Hepatocyte (in vitro differentiated cells): ENCODE measurements at regions not wholly inside any gene's neighbourhood (a gene's known extent, or its start where the extent isn't known, plus 50 kb on each side); places are given as distances from the start of the nearest gene placed in this dataset.

Experiments used
- DNase-seq: peaks from one replicate; pipeline ENCODE4 v3.0.0-alpha.2; 2016; ENCODE audit warnings: low spot score
- H2AFZ ChIP-seq: fragments of 200-600 bp; sonication (generic); 2 replicates; pipeline ENCODE4 v1.6.0; 2016; ENCODE audit warnings: antibody characterized with exemption, mild to moderate bottlenecking
- H3K27ac ChIP-seq: fragments of 200-600 bp; sonication (generic); 2 replicates; pipeline ENCODE4 v1.5.1; 2016; ENCODE audit warnings: mild to moderate bottlenecking
- H3K27me3 ChIP-seq: fragments of 200-600 bp; sonication (generic); 2 replicates; pipeline ENCODE4 v1.6.1; 2016
- H3K36me3 ChIP-seq: fragments of 200-600 bp; sonication (generic); replicated peaks from 2 replicates; pipeline ENCODE4 v1.5.1; 2016; ENCODE audit warnings: low read depth; ENCODE audit not compliant: insufficient read depth
- H3K4me1 ChIP-seq: fragments of 200-600 bp; sonication (generic); 2 replicates; pipeline ENCODE4 v1.5.1; 2016; ENCODE audit warnings: mild to moderate bottlenecking, moderate library complexity; ENCODE audit not compliant: insufficient read depth
- H3K4me2 ChIP-seq: fragments of 200-600 bp; sonication (generic); 2 replicates; pipeline ENCODE4 v1.6.0; 2016
- H3K4me3 ChIP-seq: fragments of 200-600 bp; sonication (generic); 2 replicates; pipeline ENCODE4 v1.5.1; 2016; ENCODE audit warnings: mild to moderate bottlenecking
- H3K79me2 ChIP-seq: fragments of 200-600 bp; sonication (generic); 2 replicates; pipeline ENCODE4 v1.6.0; 2017; ENCODE audit warnings: mild to moderate bottlenecking
- H3K9me2 ChIP-seq: fragments of 200-600 bp; sonication (generic); replicated peaks from 2 replicates; pipeline ENCODE4 v1.6.0; 2017; ENCODE audit warnings: mild to moderate bottlenecking; ENCODE audit not compliant: insufficient read depth
- H3K9me3 ChIP-seq: fragments of 200-600 bp; sonication (generic); 2 replicates; pipeline ENCODE4 v1.5.1; 2016; ENCODE audit warnings: low read depth, mild to moderate bottlenecking
- H4K20me1 ChIP-seq: fragments of 200-600 bp; sonication (generic); 2 replicates; pipeline ENCODE4 v1.6.0; 2016; ENCODE audit warnings: mild to moderate bottlenecking; ENCODE audit not compliant: insufficient read depth, poor library complexity, severe bottlenecking
- EZH2 ChIP-seq: fragments of 200-600 bp; sonication (generic); IDR thresholded peaks from 2 replicates; pipeline ENCODE4 v1.6.1; 2016; ENCODE audit warnings: antibody characterized with exemption, mild to moderate bottlenecking, borderline replicate concordance
- EZH2phosphoT487 ChIP-seq: fragments of 200-600 bp; sonication (generic); IDR thresholded peaks from one replicate; pipeline ENCODE4 v1.6.1; 2018; ENCODE audit warnings: antibody characterized with exemption, mild to moderate bottlenecking, low read depth, moderate library complexity; ENCODE audit not compliant: unreplicated experiment, severe bottlenecking
- WGBS: methylation state at CpG from one replicate; pipeline ENCODE4 v1.1.6; 2016; ENCODE audit warnings: low lambda C conversion rate; ENCODE audit errors: missing lambda C conversion rate; 5-methylcytosine and 5-hydroxymethylcytosine counted together
- TF ChIP-seq, protein P1 (sequence below): fragments of 200-600 bp; sonication (generic); IDR thresholded peaks from 2 replicates; pipeline ENCODE4 v1.5.1; 2016; ENCODE audit warnings: antibody characterized with exemption, mild to moderate bottlenecking; ENCODE audit not compliant: poor library complexity

DNA sequence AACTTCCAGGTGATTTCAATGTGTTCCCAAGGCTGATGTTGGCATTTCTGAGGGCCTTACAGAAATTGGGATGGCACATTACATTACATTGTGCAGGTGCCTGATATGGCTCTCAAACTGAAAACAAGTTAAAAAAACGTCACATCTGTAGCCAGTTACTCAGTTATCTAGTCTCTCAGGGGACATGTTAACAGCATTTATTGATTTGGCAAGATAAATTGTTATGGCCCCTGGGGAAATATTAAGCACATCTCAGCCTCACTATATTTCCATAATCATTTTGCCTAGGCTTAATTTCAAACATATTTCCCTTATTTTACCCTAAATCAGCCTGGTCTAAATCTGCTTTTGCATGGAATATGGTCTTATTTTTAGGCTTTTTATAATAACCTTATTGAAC, 290.0 kb downstream of the IL15 start:
- Histone ChIP-seq H3K9me2 (no peaks in the 10 kb centered on the region), H3K4me2 (no peak overlapping the region), H3K79me2 (no peaks in the 10 kb centered on the region), H3K9me3 (no peaks in the 10 kb centered on the region), H4K20me1 (no peaks in the 10 kb centered on the region), H3K4me3 (no peak overlapping the region), H3K27ac (no peak overlapping the region), H2AFZ (no peak overlapping the region), H3K27me3 (no peaks in the 10 kb centered on the region), H3K4me1 (no peaks in the 10 kb centered on the region), H3K36me3 (no peaks in the 10 kb centered on the region)
- WGBS = 0% methylated on average over 1 of the region's 1 CpG
- no peak for TF ChIP-seq EZH2
- no peak for TF ChIP-seq EZH2phosphoT487
- TF ChIP-seq, protein P1, sequence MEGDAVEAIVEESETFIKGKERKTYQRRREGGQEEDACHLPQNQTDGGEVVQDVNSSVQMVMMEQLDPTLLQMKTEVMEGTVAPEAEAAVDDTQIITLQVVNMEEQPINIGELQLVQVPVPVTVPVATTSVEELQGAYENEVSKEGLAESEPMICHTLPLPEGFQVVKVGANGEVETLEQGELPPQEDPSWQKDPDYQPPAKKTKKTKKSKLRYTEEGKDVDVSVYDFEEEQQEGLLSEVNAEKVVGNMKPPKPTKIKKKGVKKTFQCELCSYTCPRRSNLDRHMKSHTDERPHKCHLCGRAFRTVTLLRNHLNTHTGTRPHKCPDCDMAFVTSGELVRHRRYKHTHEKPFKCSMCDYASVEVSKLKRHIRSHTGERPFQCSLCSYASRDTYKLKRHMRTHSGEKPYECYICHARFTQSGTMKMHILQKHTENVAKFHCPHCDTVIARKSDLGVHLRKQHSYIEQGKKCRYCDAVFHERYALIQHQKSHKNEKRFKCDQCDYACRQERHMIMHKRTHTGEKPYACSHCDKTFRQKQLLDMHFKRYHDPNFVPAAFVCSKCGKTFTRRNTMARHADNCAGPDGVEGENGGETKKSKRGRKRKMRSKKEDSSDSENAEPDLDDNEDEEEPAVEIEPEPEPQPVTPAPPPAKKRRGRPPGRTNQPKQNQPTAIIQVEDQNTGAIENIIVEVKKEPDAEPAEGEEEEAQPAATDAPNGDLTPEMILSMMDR = no peak
- DNase-seq = no peak

GRCh38 chr4:141932490-141932889, 296.1 kb downstream of the IL15 start:
- Histone ChIP-seq H3K27me3 (no peaks in the 10 kb centered on the region), H3K36me3 (no peaks in the 10 kb centered on the region), H3K4me2 (no peak overlapping the region), H2AFZ (no peak overlapping the region), H3K9me2 (no peaks in the 10 kb centered on the region), H3K79me2 (no peaks in the 10 kb centered on the region), H3K4me1 (no peaks in the 10 kb centered on the region), H3K27ac (no peak overlapping the region), H3K4me3 (no peak overlapping the region), H3K9me3 (no peaks in the 10 kb centered on the region), H4K20me1 (no peaks in the 10 kb centered on the region)
- TF ChIP-seq EZH2phosphoT487 (no peak), EZH2 (no peak)
- TF ChIP-seq, protein P1 = no peak
- DNase-seq = no peak

DNA sequence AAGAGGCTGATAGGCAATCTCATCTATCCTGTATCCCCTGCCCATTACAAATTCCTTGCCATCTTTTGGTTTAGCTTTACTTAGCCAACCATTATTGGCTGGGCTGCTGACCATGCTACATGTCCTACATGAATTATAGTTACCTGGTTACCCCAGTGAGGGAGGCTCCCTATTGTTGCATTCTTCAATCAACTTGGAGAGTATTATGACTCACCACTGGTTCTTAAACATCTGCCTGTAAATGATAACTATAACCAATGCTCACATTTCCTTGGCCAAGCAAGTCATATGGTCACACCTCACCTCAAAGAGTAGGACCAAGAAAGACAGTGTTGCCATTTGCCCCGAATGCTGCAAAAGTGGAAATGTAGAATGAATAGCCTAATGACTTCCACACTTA, 297.6 kb downstream of the IL15 start:
- Histone ChIP-seq H3K9me3 (no peaks in the 10 kb centered on the region), H2AFZ (no peak overlapping the region), H3K36me3 (no peaks in the 10 kb centered on the region), H3K4me3 (no peak overlapping the region), H3K4me1 (no peaks in the 10 kb centered on the region), H3K27me3 (no peaks in the 10 kb centered on the region), H3K4me2 (no peak overlapping the region), H3K79me2 (no peaks in the 10 kb centered on the region), H3K9me2 (no peaks in the 10 kb centered on the region), H4K20me1 (no peaks in the 10 kb centered on the region), H3K27ac (no peak overlapping the region)
- no peak for DNase-seq
- TF ChIP-seq, protein P1 = no peak
- no peak for TF ChIP-seq EZH2phosphoT487
- 90% methylated on average over 1 of the region's 1 CpG for WGBS

- H3K79me2 ChIP-seq = no peaks in the 10 kb centered on the region
- H3K4me2 ChIP-seq = no peak overlapping the region
- no peaks in the 10 kb centered on the region for H3K4me1 ChIP-seq
- no peak overlapping the region for H3K27ac ChIP-seq
- no peaks in the 10 kb centered on the region for H3K9me2 ChIP-seq
- no peak for TF ChIP-seq EZH2phosphoT487
- TF ChIP-seq EZH2 = no peak
- TF ChIP-seq, protein P1 = no peak
- H4K20me1 ChIP-seq = no peaks in the 10 kb centered on the region
- H3K27me3 ChIP-seq = no peaks in the 10 kb centered on the region
- no peak overlapping the region for H3K4me3 ChIP-seq
- WGBS = 80% methylated on average over 2 of the region's 2 CpGs
- H2AFZ ChIP-seq = no peak overlapping the region
- H3K36me3 ChIP-seq = no peaks in the 10 kb centered on the region
- no peak for DNase-seq
- no peaks in the 10 kb centered on the region for H3K9me3 ChIP-seq
Observed at GRCh38 chr4:141955696-141956095, 319.3 kb downstream of the IL15 start.
